GM12878 (cell line): ENCODE measurements at regions not wholly inside any gene's neighbourhood (a gene's known extent, or its start where the extent isn't known, plus 50 kb on each side); places are given as distances from the start of the nearest gene placed in this dataset.

Experiments used
- RFX5 ChIP-seq: IDR thresholded peaks from 2 replicates; pipeline ENCODE4 v1.6.1; 2011; ENCODE audit warnings: low read depth, low read length, improper control_type of control experiment
- TF ChIP-seq, protein P1 (sequence below), 3 experiments: IDR thresholded peaks in 2 of 3; conservative IDR thresholded peaks in 1 of 3; 2 replicates each; pipeline ENCODE4 v1.5.1; 2011; ENCODE audit warnings: low read depth in 3 of 3, low read length in 3 of 3, mild to moderate bottlenecking in 3 of 3, control low read depth in 2 of 3, moderate library complexity in 2 of 3, inconsistent platforms in 1 of 3, mixed read lengths in 1 of 3; ENCODE audit not compliant: control insufficient read depth in 2 of 3, insufficient read depth in 1 of 3; ENCODE audit errors: extremely low read depth in 1 of 3

DNA sequence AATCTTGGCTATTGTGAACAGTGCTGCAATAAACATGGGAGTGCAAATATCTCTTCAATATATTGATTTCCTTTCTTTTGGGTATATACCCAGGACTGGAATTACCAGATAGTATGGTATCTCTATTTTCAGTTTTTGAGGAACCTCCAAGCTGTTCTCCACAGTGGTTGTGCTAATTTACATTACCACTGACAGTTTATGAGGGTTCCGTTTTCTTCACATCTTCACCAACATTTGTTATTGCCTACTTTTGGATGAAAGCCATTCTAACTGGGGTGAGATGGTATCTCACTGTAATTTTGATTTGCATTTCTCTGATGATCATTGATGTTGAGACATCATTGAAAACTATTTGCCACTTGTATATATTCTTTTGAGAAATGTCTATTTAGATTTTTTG, 79.6 kb upstream of the ZNF827 start:
- TF ChIP-seq RFX5, result no peak
- TF ChIP-seq, protein P1, sequence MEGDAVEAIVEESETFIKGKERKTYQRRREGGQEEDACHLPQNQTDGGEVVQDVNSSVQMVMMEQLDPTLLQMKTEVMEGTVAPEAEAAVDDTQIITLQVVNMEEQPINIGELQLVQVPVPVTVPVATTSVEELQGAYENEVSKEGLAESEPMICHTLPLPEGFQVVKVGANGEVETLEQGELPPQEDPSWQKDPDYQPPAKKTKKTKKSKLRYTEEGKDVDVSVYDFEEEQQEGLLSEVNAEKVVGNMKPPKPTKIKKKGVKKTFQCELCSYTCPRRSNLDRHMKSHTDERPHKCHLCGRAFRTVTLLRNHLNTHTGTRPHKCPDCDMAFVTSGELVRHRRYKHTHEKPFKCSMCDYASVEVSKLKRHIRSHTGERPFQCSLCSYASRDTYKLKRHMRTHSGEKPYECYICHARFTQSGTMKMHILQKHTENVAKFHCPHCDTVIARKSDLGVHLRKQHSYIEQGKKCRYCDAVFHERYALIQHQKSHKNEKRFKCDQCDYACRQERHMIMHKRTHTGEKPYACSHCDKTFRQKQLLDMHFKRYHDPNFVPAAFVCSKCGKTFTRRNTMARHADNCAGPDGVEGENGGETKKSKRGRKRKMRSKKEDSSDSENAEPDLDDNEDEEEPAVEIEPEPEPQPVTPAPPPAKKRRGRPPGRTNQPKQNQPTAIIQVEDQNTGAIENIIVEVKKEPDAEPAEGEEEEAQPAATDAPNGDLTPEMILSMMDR (IDR thresholded peaks at IDR 0.05 in 2 of 3, conservative IDR thresholded peaks at IDR 0.05 in 1 of 3; ENCODE audit: control insufficient read depth in 2 of 3, extremely low read depth in 1 of 3, insufficient read depth in 1 of 3, low read depth in 3 of 3, low read length in 3 of 3), result no peak
